ENCODE measurements at regions not wholly inside any gene's neighbourhood (a gene's known extent, or its start where the extent isn't known, plus 50 kb on each side); places are given as distances from the start of the nearest gene placed in this dataset.
"Not testable (repeated sequence)": the region's sequence is repeated elsewhere in the genome, so short reads cannot be mapped to it uniquely, and the experiment has no call there.

DNA sequence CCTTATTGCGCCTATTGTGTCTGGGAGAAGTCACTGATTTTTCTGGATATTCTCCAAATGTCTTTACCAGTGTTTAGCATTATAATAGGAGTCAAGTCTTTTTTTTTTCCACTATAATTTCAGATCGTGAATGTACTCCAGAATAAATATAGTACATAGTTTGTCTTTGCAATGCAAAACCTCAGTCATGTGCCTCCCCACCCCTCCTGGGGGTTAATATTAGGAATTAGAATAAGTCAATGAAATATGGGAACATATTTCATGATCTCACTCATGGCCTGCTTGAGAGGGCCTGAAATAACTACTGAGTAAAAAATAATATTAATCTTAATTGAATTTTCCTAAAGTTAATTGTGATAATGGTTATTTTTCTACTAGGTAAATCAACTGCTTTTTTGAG lies 79.0 kb upstream of the TMEM170B start:
- peak overlapping the region; percentile 94 for H3K27ac ChIP-seq (ENCODE audit: low read depth, low read length)

DNA sequence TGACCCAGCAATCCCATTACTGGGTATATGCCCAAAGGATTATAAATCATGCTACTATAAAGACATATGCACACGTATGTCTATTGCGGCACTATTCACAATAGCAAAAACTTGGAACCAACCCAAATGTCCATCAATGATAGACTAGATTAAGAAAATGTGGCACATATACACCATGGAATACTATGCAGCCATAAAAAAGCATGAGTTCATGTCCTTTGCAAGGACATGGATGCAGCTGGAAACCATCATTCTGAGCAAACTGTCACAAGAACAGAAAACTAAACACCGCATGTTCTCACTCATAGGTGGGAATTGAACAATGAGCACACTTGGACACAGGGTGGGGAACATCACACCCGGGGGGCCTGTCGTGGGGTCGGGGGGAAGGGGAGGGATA lies 80.1 kb upstream of the TMEM170B start:
- not testable (repeated sequence) for H3K36me3 ChIP-seq (ENCODE audit: low read length); H3K9ac ChIP-seq (ENCODE audit: low read length); H3K27me3 ChIP-seq (ENCODE audit: low read length); H2AFZ ChIP-seq (ENCODE audit: low read depth, low read length, severe bottlenecking); H3K79me2 ChIP-seq (ENCODE audit: insufficient read depth, low read length); H3K9me2 ChIP-seq (replicated peaks; ENCODE audit: insufficient read depth, low read length); H3K27ac ChIP-seq (ENCODE audit: low read depth, low read length); H4K20me1 ChIP-seq (ENCODE audit: low read depth, low read length); H3K4me3 ChIP-seq (ENCODE audit: insufficient read depth, low read length, poor library complexity, severe bottlenecking); H3K9me3 ChIP-seq (ENCODE audit: insufficient read depth, low read length); H3K4me2 ChIP-seq (ENCODE audit: low read depth, low read length, poor library complexity, severe bottlenecking)
- peaks cover 42% of the 10 kb centered on the region for H3F3A ChIP-seq (ENCODE audit: insufficient read depth)

More for the DNA sequence above, 79.0 kb upstream of the TMEM170B start:
- peak overlapping the region; percentile 32 for H2AFZ ChIP-seq (ENCODE audit: low read depth, low read length, severe bottlenecking)
- peaks cover 42% of the 10 kb centered on the region for H3F3A ChIP-seq (ENCODE audit: insufficient read depth)
- TF ChIP-seq EZH2phosphoT487 (conservative IDR thresholded peaks at IDR 0.05; ENCODE audit: low read length) = no peak
- TF ChIP-seq, protein P1, sequence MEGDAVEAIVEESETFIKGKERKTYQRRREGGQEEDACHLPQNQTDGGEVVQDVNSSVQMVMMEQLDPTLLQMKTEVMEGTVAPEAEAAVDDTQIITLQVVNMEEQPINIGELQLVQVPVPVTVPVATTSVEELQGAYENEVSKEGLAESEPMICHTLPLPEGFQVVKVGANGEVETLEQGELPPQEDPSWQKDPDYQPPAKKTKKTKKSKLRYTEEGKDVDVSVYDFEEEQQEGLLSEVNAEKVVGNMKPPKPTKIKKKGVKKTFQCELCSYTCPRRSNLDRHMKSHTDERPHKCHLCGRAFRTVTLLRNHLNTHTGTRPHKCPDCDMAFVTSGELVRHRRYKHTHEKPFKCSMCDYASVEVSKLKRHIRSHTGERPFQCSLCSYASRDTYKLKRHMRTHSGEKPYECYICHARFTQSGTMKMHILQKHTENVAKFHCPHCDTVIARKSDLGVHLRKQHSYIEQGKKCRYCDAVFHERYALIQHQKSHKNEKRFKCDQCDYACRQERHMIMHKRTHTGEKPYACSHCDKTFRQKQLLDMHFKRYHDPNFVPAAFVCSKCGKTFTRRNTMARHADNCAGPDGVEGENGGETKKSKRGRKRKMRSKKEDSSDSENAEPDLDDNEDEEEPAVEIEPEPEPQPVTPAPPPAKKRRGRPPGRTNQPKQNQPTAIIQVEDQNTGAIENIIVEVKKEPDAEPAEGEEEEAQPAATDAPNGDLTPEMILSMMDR (IDR thresholded peaks at IDR 0.05; ENCODE audit: insufficient read depth, low read length, poor library complexity, severe bottlenecking) = no peak
- H3K9ac ChIP-seq (ENCODE audit: low read length) = peak overlapping the region; percentile 50
- no peaks in the 10 kb centered on the region for H3K36me3 ChIP-seq (ENCODE audit: low read length)
- H4K20me1 ChIP-seq (ENCODE audit: low read depth, low read length) = no peaks in the 10 kb centered on the region
- no peaks in the 10 kb centered on the region for H3K79me2 ChIP-seq (ENCODE audit: insufficient read depth, low read length)
- H3K9me2 ChIP-seq (replicated peaks; ENCODE audit: insufficient read depth, low read length) = no peaks in the 10 kb centered on the region
- H3K4me3 ChIP-seq (ENCODE audit: insufficient read depth, low read length, poor library complexity, severe bottlenecking) = peak overlapping the region; percentile 22
- no peaks in the 10 kb centered on the region for H3K27me3 ChIP-seq (ENCODE audit: low read length)
- no peaks in the 10 kb centered on the region for H3K9me3 ChIP-seq (ENCODE audit: insufficient read depth, low read length)
- H3K4me2 ChIP-seq (ENCODE audit: low read depth, low read length, poor library complexity, severe bottlenecking) = peak overlapping the region; percentile 85

- H3K9ac ChIP-seq (ENCODE audit: low read length); H3K27me3 ChIP-seq (ENCODE audit: low read length); H3K9me2 ChIP-seq (replicated peaks; ENCODE audit: insufficient read depth, low read length); H3K27ac ChIP-seq (ENCODE audit: low read depth, low read length); H3K79me2 ChIP-seq (ENCODE audit: insufficient read depth, low read length); H3K4me3 ChIP-seq (ENCODE audit: insufficient read depth, low read length, poor library complexity, severe bottlenecking); H3K9me3 ChIP-seq (ENCODE audit: insufficient read depth, low read length); H3K36me3 ChIP-seq (ENCODE audit: low read length); H4K20me1 ChIP-seq (ENCODE audit: low read depth, low read length); H3F3A ChIP-seq (ENCODE audit: insufficient read depth): not testable (repeated sequence)
- H3K4me2 ChIP-seq (ENCODE audit: low read depth, low read length, poor library complexity, severe bottlenecking) = peak overlapping the region; percentile 2
- H2AFZ ChIP-seq (ENCODE audit: low read depth, low read length, severe bottlenecking) = peak overlapping the region; percentile 11
Measured at GRCh38 chr6:11452106-11452505, 85.4 kb upstream of the TMEM170B start.

- Histone ChIP-seq H3K79me2 (ENCODE audit: insufficient read depth, low read length) (no peaks in the 10 kb centered on the region), H3K4me3 (ENCODE audit: insufficient read depth, low read length, poor library complexity, severe bottlenecking) (no peak overlapping the region), H4K20me1 (ENCODE audit: low read depth, low read length) (no peaks in the 10 kb centered on the region), H3K9ac (ENCODE audit: low read length) (no peak overlapping the region), H3F3A (ENCODE audit: insufficient read depth) (peaks cover 3% of the 10 kb centered on the region; the same call in 1 of the 2 replicates), H2AFZ (ENCODE audit: low read depth, low read length, severe bottlenecking) (no peak overlapping the region), H3K4me2 (ENCODE audit: low read depth, low read length, poor library complexity, severe bottlenecking) (no peak overlapping the region), H3K27me3 (ENCODE audit: low read length) (no peaks in the 10 kb centered on the region), H3K9me3 (ENCODE audit: insufficient read depth, low read length) (no peaks in the 10 kb centered on the region), H3K36me3 (ENCODE audit: low read length) (peaks cover 11% of the 10 kb centered on the region; the same call in 1 of the 2 replicates), H3K27ac (ENCODE audit: low read depth, low read length) (no peak overlapping the region), H3K9me2 (replicated peaks; ENCODE audit: insufficient read depth, low read length) (no peaks in the 10 kb centered on the region)
- no peak for TF ChIP-seq EZH2phosphoT487 (conservative IDR thresholded peaks at IDR 0.05; ENCODE audit: low read length)
- TF ChIP-seq, protein P1 (IDR thresholded peaks at IDR 0.05; ENCODE audit: insufficient read depth, low read length, poor library complexity, severe bottlenecking) = no peak
Measured at GRCh38 chr6:11450037-11450436, 87.5 kb upstream of the TMEM170B start.

Data from SU-DHL-6 (cell line).